K562 (cell line): ENCODE measurements at regions not wholly inside any gene's neighbourhood (a gene's known extent, or its start where the extent isn't known, plus 50 kb on each side); places are given as distances from the start of the nearest gene placed in this dataset.

Experiments used
- ATF2 ChIP-seq: sonication (generic); formaldehyde crosslinking; IDR thresholded peaks from 2 replicates; pipeline ENCODE4 v1.8.1; 2022; ENCODE audit warnings: missing genetic modification reagents
- CEBPB ChIP-seq: fragments of 450-650 bp; IDR thresholded peaks from 2 replicates; pipeline ENCODE4 v1.6.1; 2016; ENCODE audit warnings: missing genetic modification characterization, missing compliant biosample characterization
- CTCF ChIP-seq, 3 experiments: IDR thresholded peaks in 2 of 3; conservative IDR thresholded peaks in 1 of 3; 2 replicates each; pipeline ENCODE4 v1.5.1; 2011 to 2012; ENCODE audit warnings: low read length in 3 of 3, mild to moderate bottlenecking in 3 of 3, control low read depth in 2 of 3, improper control_type of control experiment in 1 of 3, inconsistent platforms in 1 of 3, low read depth in 1 of 3, mixed read lengths in 1 of 3, moderate library complexity in 1 of 3; ENCODE audit not compliant: insufficient read depth in 2 of 3
- MED1 ChIP-seq: sonication (generic); formaldehyde crosslinking; IDR thresholded peaks from 2 replicates; pipeline ENCODE4 v1.8.1; 2023; ENCODE audit warnings: missing genetic modification reagents, borderline replicate concordance
- NR3C1 ChIP-seq: sonication (generic); formaldehyde crosslinking; IDR thresholded peaks from 2 replicates; pipeline ENCODE4 v1.8.1; 2022; ENCODE audit warnings: missing genetic modification reagents
- ZC3H8 ChIP-seq: fragments of 450-650 bp; IDR thresholded peaks from 2 replicates; pipeline ENCODE4 v1.6.1; 2017

- TF ChIP-seq CEBPB (tag) = no peak
- TF ChIP-seq CTCF (IDR thresholded peaks at IDR 0.05 in 2 of 3, conservative IDR thresholded peaks at IDR 0.05 in 1 of 3; ENCODE audit: insufficient read depth in 2 of 3, low read depth in 1 of 3, low read length in 3 of 3) = no peak
- TF ChIP-seq NR3C1 (CRISPR knock-in tag) = no peak
- TF ChIP-seq ZC3H8 = no peak
- no peak for TF ChIP-seq MED1 (CRISPR knock-in tag)
- no peak for TF ChIP-seq ATF2 (CRISPR knock-in tag)
Observed at GRCh38 chr3:152147748-152148147, 121.0 kb upstream of the MBNL1 start.
